Ovary (tissue), 7 donors: ENCODE measurements at regions not wholly inside any gene's neighbourhood (a gene's known extent, or its start where the extent isn't known, plus 50 kb on each side); places are given as distances from the start of the nearest gene placed in this dataset.

Experiments
- DNase-seq, 5 donors: peaks; one replicate each; pipeline ENCODE4 v3.0.0-alpha.2; 2019 to 2020
- H3K27ac ChIP-seq, 2 donors: fragments of 200-600 bp; one replicate each; pipeline versions ENCODE4 v1.5.1 to v1.8.0; 2019 to 2022
- H3K27me3 ChIP-seq: fragments of 200-600 bp; one replicate; pipeline ENCODE4 v1.8.0; 2022
- H3K36me3 ChIP-seq: fragments of 200-600 bp; sonication (generic); one replicate; pipeline ENCODE4 v1.5.1; 2019
- H3K4me1 ChIP-seq: one replicate; pipeline ENCODE4 v1.8.1; 2013; ENCODE audit warnings: mild to moderate bottlenecking, moderate library complexity; ENCODE audit not compliant: insufficient read depth
- H3K4me3 ChIP-seq: fragments of 200-600 bp; sonication (generic); one replicate; pipeline ENCODE4 v1.5.1; 2017
- H3K9me3 ChIP-seq, 2 donors: fragments of 200-600 bp in 1 of 2; sonication (generic) in 1 of 2; one replicate each; pipeline versions ENCODE4 v1.5.1 to v1.8.1; 2013 to 2019; ENCODE audit warnings: mild to moderate bottlenecking in 1 of 2, moderate library complexity in 1 of 2
- CTCF ChIP-seq, 3 donors: fragments of 450-650 bp in 2 of 3; fragments of 200-600 bp in 1 of 3; IDR thresholded peaks; one replicate each; pipeline versions ENCODE4 v1.5.1 to v1.8.0; 2016 to 2022; ENCODE audit warnings: antibody characterized with exemption in 3 of 3, mild to moderate bottlenecking in 1 of 3
- EP300 ChIP-seq: sonication (generic); formaldehyde crosslinking; IDR thresholded peaks from one replicate; pipeline ENCODE4 v1.6.1; 2017; ENCODE audit warnings: antibody characterized with exemption
- POLR2A ChIP-seq: fragments of 450-650 bp; IDR thresholded peaks from one replicate; pipeline ENCODE4 v1.6.1; 2017; ENCODE audit warnings: antibody characterized with exemption, mild to moderate bottlenecking, moderate library complexity
- WGBS, 3 donors: extraction: QIAGEN DNeasy Blood & Tissue Kit in 1 of 3; methylation state at CpG; one replicate each; pipeline versions ENCODE4 v1.1.5 to v1.1.7; 2013 to 2017; 5-methylcytosine and 5-hydroxymethylcytosine counted together
- intact Hi-C, 4 donors: fragments of 100-400 bp; cut with DNase I; formaldehyde crosslinking; loops; one replicate each; pipeline versions ENCODE4 v1.11.0 to v1.15.1; 2022 to 2023
- donor health status: DM: no; HTN: no; CAD: no; lungs with moderate emphysema.
- donor health status: DM: no; HTN: no; CAD: no.
- donor health status: Bipolar disorder and iron deficiency.
- donor health status: DM: no; HTN: no; CAD: no.
- donor health status: DM: yes; HTN: yes; CAD: no.

GRCh38 chr14:49970474-49971147, 77.7 kb downstream of the ARF6 start:
- whole genome bisulfite sequencing, 3 donors = 16 to 18% (median 16%) methylated on average over 8 of the region's 8 CpGs
- intact Hi-C loops = loop anchor here in 1 of 4 donors (10.0 kb wide), 1 partner anchor 56 kb away; no protein-coding TSS in a partner anchor
- DNase-seq = peak in 1 of 5 donors; percentile 45
- Histone ChIP-seq H3K36me3 (no peaks in the 10 kb centered on the region), H3K27ac (peak overlapping the region in 1 of 2 donors; percentile 56), H3K27me3 (no peaks in the 10 kb centered on the region), H3K4me3 (no peak overlapping the region), H3K4me1 (peaks cover 19% of the 10 kb centered on the region), H3K9me3 (no peaks in the 10 kb centered on the region)
- TF ChIP-seq CTCF (IDR thresholded peaks at IDR 0.05) = no peak
- no peak for TF ChIP-seq EP300
- no peak for TF ChIP-seq POLR2A

DNA sequence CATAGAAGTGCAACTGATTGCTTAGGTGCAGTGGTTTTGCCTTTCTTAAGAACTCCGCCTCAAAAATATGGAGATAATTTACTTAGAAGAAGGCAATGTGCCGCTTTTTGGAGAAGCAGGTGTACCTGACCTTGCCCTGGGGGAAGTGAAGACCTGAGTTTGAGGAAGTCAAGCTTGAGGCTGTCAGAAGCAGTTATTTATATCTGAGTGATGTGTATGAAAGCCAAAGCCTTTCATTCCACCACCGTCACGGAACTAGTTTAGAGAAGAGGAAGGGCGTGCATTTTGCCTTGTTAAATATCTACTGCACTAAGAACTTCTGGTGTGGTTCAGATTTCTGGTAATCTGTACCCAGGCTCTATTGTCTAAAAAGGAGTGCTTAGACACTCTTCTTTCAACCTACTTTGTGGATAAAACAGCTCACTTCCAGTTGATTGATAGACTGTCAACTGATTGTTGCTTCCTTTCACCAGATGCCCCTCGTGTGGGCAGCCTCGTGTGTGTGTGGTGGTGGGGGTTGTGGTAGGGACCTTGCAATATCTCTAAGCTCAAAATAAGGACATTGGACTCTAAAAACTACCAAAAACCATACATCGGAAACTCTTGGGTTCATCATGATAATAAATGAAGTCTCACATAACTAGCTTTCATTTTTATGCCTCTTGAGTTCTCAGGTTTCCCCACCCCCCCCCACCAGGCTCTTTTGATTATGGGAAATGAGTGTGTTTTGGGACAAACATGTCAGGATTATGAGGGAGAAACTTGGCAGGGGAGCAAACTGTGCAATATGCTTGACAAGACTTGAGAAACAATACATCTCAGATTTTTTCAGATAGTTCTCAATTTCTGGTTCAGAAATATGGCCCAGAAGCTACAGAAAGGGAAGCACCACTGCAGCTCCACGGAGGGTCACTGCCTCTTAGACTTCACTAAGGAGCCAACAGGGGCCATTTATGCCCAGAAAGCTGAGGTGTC, 78.6 kb downstream of the ARF6 start:
- TF ChIP-seq POLR2A = no peak
- no peak for TF ChIP-seq CTCF (IDR thresholded peaks at IDR 0.05)
- DNase-seq = no peak

DNA sequence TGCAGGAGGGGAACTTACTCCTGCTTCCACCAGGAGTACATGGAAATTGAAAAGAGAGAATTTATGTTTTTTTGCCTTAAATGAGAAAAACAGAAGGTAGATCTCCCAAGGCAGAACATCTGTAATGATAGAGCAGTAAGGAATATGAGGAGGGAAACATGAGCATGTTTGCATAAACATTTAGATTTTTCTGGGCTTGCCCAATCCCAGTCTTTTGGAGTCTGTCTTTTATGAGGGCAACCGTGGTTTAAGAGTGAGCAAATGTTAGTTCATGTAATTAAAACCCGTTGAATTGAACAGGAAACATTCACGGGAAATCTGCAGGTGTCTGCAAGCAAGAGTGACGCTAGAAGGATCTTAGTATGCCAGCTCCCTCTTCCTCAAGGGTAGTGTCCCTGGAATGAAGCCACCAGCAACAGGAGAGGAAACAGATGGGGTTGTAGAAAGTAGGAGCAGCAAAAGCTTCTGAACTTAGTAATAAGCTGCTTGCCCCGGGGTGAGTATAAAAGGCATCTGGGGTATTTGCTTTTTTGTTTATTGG, 79.3 kb downstream of the ARF6 start:
- no peak for DNase-seq
- TF ChIP-seq EP300 (no peak), POLR2A (no peak), CTCF (IDR thresholded peaks at IDR 0.05) (no peak)
- Histone ChIP-seq H3K27me3 (no peaks in the 10 kb centered on the region), H3K9me3 (no peaks in the 10 kb centered on the region), H3K4me3 (no peak overlapping the region), H3K36me3 (no peaks in the 10 kb centered on the region), H3K27ac (no peak overlapping the region), H3K4me1 (peaks cover 19% of the 10 kb centered on the region)
- 13 to 28% (median 13%) methylated on average over 5 of the region's 5 CpGs for WGBS, 3 donors
- intact Hi-C loops = loop anchor here in 1 of 4 donors (10.0 kb wide), 1 partner anchor 57 kb away; no protein-coding TSS in a partner anchor

More for the DNA sequence above, 78.6 kb downstream of the ARF6 start:
- no peaks in the 10 kb centered on the region for H3K9me3 ChIP-seq
- peaks cover 19% of the 10 kb centered on the region for H3K4me1 ChIP-seq
- H3K36me3 ChIP-seq = no peaks in the 10 kb centered on the region
- WGBS, 3 donors = 76 to 79% (median 78%) methylated on average over 9 of the region's 9 CpGs
- no peak overlapping the region for H3K4me3 ChIP-seq
- no peaks in the 10 kb centered on the region for H3K27me3 ChIP-seq
- intact Hi-C loops = loop anchor here in 1 of 4 donors (10.0 kb wide), 1 partner anchor 57 kb away; no protein-coding TSS in a partner anchor
- no peak overlapping the region for H3K27ac ChIP-seq

GRCh38 chr14:49972823-49973222, 79.9 kb downstream of the ARF6 start:
- DNase-seq = peak; percentile 45 to 49 (median 47)
- Histone ChIP-seq H3K4me3 (no peak overlapping the region), H3K36me3 (no peaks in the 10 kb centered on the region), H3K4me1 (peaks cover 19% of the 10 kb centered on the region), H3K27me3 (no peaks in the 10 kb centered on the region), H3K27ac (peak overlapping the region in 1 of 2 donors; percentile 37), H3K9me3 (no peaks in the 10 kb centered on the region)
- TF ChIP-seq EP300 (no peak), CTCF (IDR thresholded peaks at IDR 0.05) (no peak), POLR2A (no peak)
- 0 to 1% (median 1%) methylated on average over 4 of the region's 4 CpGs for WGBS, 3 donors
- intact Hi-C loops = loop anchor here in 1 of 4 donors (10.0 kb wide), 1 partner anchor 58 kb away; no protein-coding TSS in a partner anchor
